WTC11 (cell line): ENCODE measurements at regions not wholly inside any gene's neighbourhood (a gene's known extent, or its start where the extent isn't known, plus 50 kb on each side); places are given as distances from the start of the nearest gene placed in this dataset.

Source experiments
- ATAC-seq: fragments of 200-7000 bp; cut with Tn5 transposase; 2 replicates; pipeline ENCODE4 v1.10.0; 2021; ENCODE audit warnings: mild to moderate bottlenecking, moderate library complexity
- CTCF ChIA-PET: fragments of 300-600 bp; sonication (Branson Sonifier 250); formaldehyde crosslinking; loops from one replicate; lab custom pipeline; 2021; ENCODE audit warnings: antibody characterized with exemption; lab: Charles Lee
- POLR2A ChIA-PET: fragments of 350-600 bp; sonication (Branson Sonifier 250); formaldehyde crosslinking; loops from one replicate; lab custom pipeline; 2021; ENCODE audit warnings: antibody characterized with exemption; lab: Charles Lee
- DNase-seq: peaks from one replicate; pipeline ENCODE4 v3.0.0; 2021; ENCODE audit warnings: low spot score
- H3K27ac Mint-ChIP-seq: 2 replicates; pipeline ENCODE4 v1.8.0; 2021; ENCODE audit warnings: mixed read lengths
- H3K27me3 Mint-ChIP-seq: 2 replicates; pipeline ENCODE4 v1.8.0; 2021; ENCODE audit warnings: low read depth, mild to moderate bottlenecking, moderate library complexity, mixed read lengths
- H3K36me3 Mint-ChIP-seq: 2 replicates; pipeline ENCODE4 v1.8.0; 2021; ENCODE audit warnings: mixed read lengths
- H3K4me1 Mint-ChIP-seq: 2 replicates; pipeline ENCODE4 v1.8.0; 2022; ENCODE audit warnings: mixed read lengths
- H3K4me3 Mint-ChIP-seq: 2 replicates; pipeline ENCODE4 v1.8.0; 2021; ENCODE audit warnings: mild to moderate bottlenecking, moderate library complexity, mixed read lengths
- H3K9me3 Mint-ChIP-seq: 2 replicates; pipeline ENCODE4 v1.8.0; 2021; ENCODE audit warnings: mixed read lengths
- ARID4B ChIP-seq: sonication (generic); formaldehyde crosslinking; IDR thresholded peaks from 2 replicates; pipeline ENCODE4 v1.8.0; 2023; ENCODE audit warnings: missing genetic modification reagents, mild to moderate bottlenecking, borderline replicate concordance
- CREB1 ChIP-seq: sonication (generic); formaldehyde crosslinking; IDR thresholded peaks from 2 replicates; pipeline ENCODE4 v1.8.0; 2023; ENCODE audit warnings: mild to moderate bottlenecking, missing genetic modification reagents
- EMX1 ChIP-seq: fragments of 250-450 bp; sonication (Bioruptor Pico); IDR thresholded peaks from 2 replicates; pipeline ENCODE4 v1.8.0; 2021; ENCODE audit warnings: mild to moderate bottlenecking
- ETV6 ChIP-seq: sonication (generic); formaldehyde crosslinking; IDR thresholded peaks from 2 replicates; pipeline ENCODE4 v1.8.1; 2022; ENCODE audit warnings: mild to moderate bottlenecking, missing genetic modification reagents
- FOXP1 ChIP-seq: sonication (generic); formaldehyde crosslinking; IDR thresholded peaks from 2 replicates; pipeline ENCODE4 v1.8.0; 2022; ENCODE audit warnings: missing genetic modification reagents, mild to moderate bottlenecking, moderate library complexity, borderline replicate concordance
- JAZF1 ChIP-seq: fragments of 250-450 bp; sonication (Bioruptor Pico); IDR thresholded peaks from 2 replicates; pipeline ENCODE4 v1.9.0; 2021; ENCODE audit warnings: moderate library complexity, mild to moderate bottlenecking, inconsistent platforms
- MAX ChIP-seq: sonication (generic); formaldehyde crosslinking; IDR thresholded peaks from 2 replicates; pipeline ENCODE4 v1.8.0; 2022; ENCODE audit warnings: mild to moderate bottlenecking, missing genetic modification reagents
- MYBL2 ChIP-seq: sonication (generic); formaldehyde crosslinking; IDR thresholded peaks from 2 replicates; pipeline ENCODE4 v1.8.1; 2023; ENCODE audit warnings: mild to moderate bottlenecking, moderate library complexity, missing genetic modification reagents
- NFATC4 ChIP-seq: fragments of 250-450 bp; sonication (Bioruptor Pico); IDR thresholded peaks from 2 replicates; pipeline ENCODE4 v1.9.0; 2021; ENCODE audit warnings: mild to moderate bottlenecking
- NFE2L1 ChIP-seq: sonication (generic); formaldehyde crosslinking; IDR thresholded peaks from 2 replicates; pipeline ENCODE4 v1.8.1; 2023; ENCODE audit warnings: missing genetic modification reagents
- RORB ChIP-seq: fragments of 250-450 bp; sonication (Bioruptor Pico); IDR thresholded peaks from 2 replicates; pipeline ENCODE4 v1.9.0; 2021; ENCODE audit warnings: mild to moderate bottlenecking
- SMAD3 ChIP-seq: sonication (generic); formaldehyde crosslinking; IDR thresholded peaks from 2 replicates; pipeline ENCODE4 v1.8.0; 2022; ENCODE audit warnings: missing genetic modification reagents, mild to moderate bottlenecking, borderline replicate concordance
- TEAD1 ChIP-seq: sonication (generic); formaldehyde crosslinking; IDR thresholded peaks from 2 replicates; pipeline ENCODE4 v1.8.0; 2022; ENCODE audit warnings: mild to moderate bottlenecking, missing genetic modification reagents
- ZNF138 ChIP-seq: sonication (generic); formaldehyde crosslinking; conservative IDR thresholded peaks from 2 replicates; pipeline ENCODE4 v1.8.1; 2022; ENCODE audit warnings: mild to moderate bottlenecking, moderate library complexity, missing genetic modification reagents
- ZNF232 ChIP-seq: sonication (generic); formaldehyde crosslinking; IDR thresholded peaks from 2 replicates; pipeline ENCODE4 v1.8.0; 2022; ENCODE audit warnings: mild to moderate bottlenecking, missing genetic modification reagents
- ZNF423 ChIP-seq: fragments of 250-450 bp; sonication (Bioruptor Pico); IDR thresholded peaks from 2 replicates; pipeline ENCODE4 v2.1.2; 2022; ENCODE audit warnings: mild to moderate bottlenecking, moderate library complexity
- TF ChIP-seq, protein P1 (sequence below): sonication (generic); formaldehyde crosslinking; IDR thresholded peaks from 2 replicates; pipeline ENCODE4 v1.8.0; 2022; ENCODE audit warnings: mild to moderate bottlenecking, missing genetic modification reagents
- TF ChIP-seq, protein P2 (sequence below): fragments of 250-450 bp; sonication (Bioruptor Pico); IDR thresholded peaks from 2 replicates; pipeline ENCODE4 v1.9.0; 2021; ENCODE audit warnings: moderate library complexity, mild to moderate bottlenecking, inconsistent platforms, borderline replicate concordance
- TF ChIP-seq, protein P3 (sequence below): sonication (generic); formaldehyde crosslinking; IDR thresholded peaks from 2 replicates; pipeline ENCODE4 v1.8.0; 2023; ENCODE audit warnings: mild to moderate bottlenecking, missing genetic modification reagents

DNA sequence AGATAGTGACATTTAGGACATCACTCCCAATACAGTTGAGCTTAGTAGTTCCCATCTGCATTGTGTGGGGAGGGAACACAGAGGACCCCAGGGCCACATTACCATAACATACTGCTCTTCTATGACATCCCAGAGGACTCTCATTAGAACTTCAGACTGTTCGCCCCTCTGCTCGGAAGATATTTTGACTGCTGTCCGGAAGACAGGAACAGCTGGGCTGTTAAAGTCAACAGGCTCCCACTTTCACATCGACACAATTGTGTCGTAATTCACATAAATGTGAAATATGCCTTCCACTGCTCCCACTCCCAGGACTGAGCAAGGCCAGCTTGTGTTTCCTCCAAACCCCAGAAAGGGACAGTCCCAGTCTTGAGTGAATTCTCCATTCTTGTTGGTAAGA is 158.4 kb downstream of the SEC16B start (continued):
- no peak for TF ChIP-seq ARID4B (CRISPR knock-in tag)
- TF ChIP-seq, all 79 proteins: peak for 0

- DNase-seq (no peak), ATAC-seq (no peak)
- ChIA-PET POLR2A (no interaction called here), CTCF (interaction anchor here (0.9 kb wide), 1 partner anchor 241 kb away, joined by 3 read pairs; no protein-coding TSS in a partner anchor)
- H3K4me1 Mint-ChIP-seq, result peaks cover 20% of the 10 kb centered on the region
- H3K9me3 Mint-ChIP-seq, result peaks cover 43% of the 10 kb centered on the region
- peaks cover 12% of the 10 kb centered on the region for H3K36me3 Mint-ChIP-seq
- H3K27me3 Mint-ChIP-seq, result peaks cover 4% of the 10 kb centered on the region; the same call in 1 of the 2 replicates
- no peak overlapping the region for H3K4me3 Mint-ChIP-seq
- H3K27ac Mint-ChIP-seq, result no peak overlapping the region
- TF ChIP-seq, protein P1, sequence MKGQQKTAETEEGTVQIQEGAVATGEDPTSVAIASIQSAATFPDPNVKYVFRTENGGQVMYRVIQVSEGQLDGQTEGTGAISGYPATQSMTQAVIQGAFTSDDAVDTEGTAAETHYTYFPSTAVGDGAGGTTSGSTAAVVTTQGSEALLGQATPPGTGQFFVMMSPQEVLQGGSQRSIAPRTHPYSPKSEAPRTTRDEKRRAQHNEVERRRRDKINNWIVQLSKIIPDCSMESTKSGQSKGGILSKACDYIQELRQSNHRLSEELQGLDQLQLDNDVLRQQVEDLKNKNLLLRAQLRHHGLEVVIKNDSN (CRISPR knock-in tag), result no peak
- no peak for TF ChIP-seq NFE2L1 (CRISPR knock-in tag)
- TF ChIP-seq ETV6, result no peak
- no peak for TF ChIP-seq MAX (CRISPR knock-in tag)
Measured at GRCh38 chr1:177809819-177810218, 160.0 kb downstream of the SEC16B start.

DNA sequence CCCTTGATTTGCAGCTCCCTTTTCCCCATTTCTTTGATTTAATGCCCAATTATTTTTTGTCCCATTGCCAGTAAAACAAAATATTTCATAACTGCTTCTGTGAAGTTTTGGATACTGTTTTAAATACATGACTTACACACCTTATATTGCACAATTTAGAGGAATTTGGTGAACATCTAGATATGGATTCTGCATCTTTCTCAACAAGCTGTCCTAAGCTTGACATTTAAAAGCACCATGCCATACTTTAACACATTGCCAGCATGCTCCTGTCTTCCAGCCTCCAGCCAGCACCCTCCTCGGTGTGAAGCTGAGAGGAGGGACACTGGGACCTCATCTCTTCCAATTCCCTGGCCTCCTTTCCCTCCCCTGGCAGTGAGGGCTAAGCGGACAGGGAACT is 167.6 kb downstream of the SEC16B start:
- no peak for ATAC-seq
- H3K36me3 Mint-ChIP-seq, result peaks cover 28% of the 10 kb centered on the region
- POLR2A ChIA-PET, result no interaction called here
- no peak for DNase-seq
- H3K4me1 Mint-ChIP-seq, result peaks cover 23% of the 10 kb centered on the region
- H3K9me3 Mint-ChIP-seq, result peaks cover 39% of the 10 kb centered on the region
- CTCF ChIA-PET, result no interaction called here
- H3K4me3 Mint-ChIP-seq, result no peak overlapping the region
- no peak overlapping the region for H3K27ac Mint-ChIP-seq
- H3K27me3 Mint-ChIP-seq, result peaks cover 10% of the 10 kb centered on the region
- no peak for TF ChIP-seq ZNF423 (CRISPR knock-in tag)
- no peak for TF ChIP-seq JAZF1 (CRISPR knock-in tag)
- no peak for TF ChIP-seq TEAD1 (CRISPR knock-in tag)
- no peak for TF ChIP-seq SMAD3
- no peak for TF ChIP-seq CREB1 (CRISPR knock-in tag)
- TF ChIP-seq ZNF138 (CRISPR knock-in tag), result no peak
- no peak for TF ChIP-seq MYBL2 (CRISPR knock-in tag)
- TF ChIP-seq, protein P2, sequence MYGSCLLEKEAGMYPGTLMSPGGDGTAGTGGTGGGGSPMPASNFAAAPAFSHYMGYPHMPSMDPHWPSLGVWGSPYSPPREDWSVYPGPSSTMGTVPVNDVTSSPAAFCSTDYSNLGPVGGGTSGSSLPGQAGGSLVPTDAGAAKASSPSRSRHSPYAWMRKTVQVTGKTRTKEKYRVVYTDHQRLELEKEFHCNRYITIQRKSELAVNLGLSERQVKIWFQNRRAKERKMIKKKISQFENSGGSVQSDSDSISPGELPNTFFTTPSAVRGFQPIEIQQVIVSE (CRISPR knock-in tag), result no peak

DNA sequence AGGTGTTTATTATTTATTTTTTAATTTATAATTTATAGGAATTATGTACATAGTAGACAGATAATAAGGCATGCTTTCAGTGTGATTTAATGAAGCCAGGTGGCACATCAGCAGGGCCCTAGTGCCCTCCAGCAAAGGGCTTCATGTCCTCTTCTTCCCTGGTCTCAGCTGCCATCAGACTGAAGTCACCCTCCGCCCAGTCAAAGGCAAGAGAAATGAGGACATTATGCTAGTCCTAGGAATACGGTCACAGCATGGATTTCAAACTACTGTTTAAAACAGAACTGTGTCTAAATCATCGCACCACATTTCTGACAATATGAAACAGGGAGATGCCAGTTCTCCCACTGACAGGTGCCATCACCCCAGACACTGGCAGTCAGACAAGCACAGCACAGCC is 168.1 kb downstream of the SEC16B start:
- Mint-ChIP-seq H3K4me1 (peaks cover 28% of the 10 kb centered on the region), H3K27me3 (peaks cover 10% of the 10 kb centered on the region), H3K4me3 (no peak overlapping the region), H3K27ac (no peak overlapping the region), H3K9me3 (peaks cover 38% of the 10 kb centered on the region), H3K36me3 (peaks cover 28% of the 10 kb centered on the region)
- POLR2A ChIA-PET, result no interaction called here
- no peak for ATAC-seq
- CTCF ChIA-PET, result no interaction called here
- DNase-seq, result no peak
- TF ChIP-seq, protein P2 (CRISPR knock-in tag), result no peak
- TF ChIP-seq, protein P3, sequence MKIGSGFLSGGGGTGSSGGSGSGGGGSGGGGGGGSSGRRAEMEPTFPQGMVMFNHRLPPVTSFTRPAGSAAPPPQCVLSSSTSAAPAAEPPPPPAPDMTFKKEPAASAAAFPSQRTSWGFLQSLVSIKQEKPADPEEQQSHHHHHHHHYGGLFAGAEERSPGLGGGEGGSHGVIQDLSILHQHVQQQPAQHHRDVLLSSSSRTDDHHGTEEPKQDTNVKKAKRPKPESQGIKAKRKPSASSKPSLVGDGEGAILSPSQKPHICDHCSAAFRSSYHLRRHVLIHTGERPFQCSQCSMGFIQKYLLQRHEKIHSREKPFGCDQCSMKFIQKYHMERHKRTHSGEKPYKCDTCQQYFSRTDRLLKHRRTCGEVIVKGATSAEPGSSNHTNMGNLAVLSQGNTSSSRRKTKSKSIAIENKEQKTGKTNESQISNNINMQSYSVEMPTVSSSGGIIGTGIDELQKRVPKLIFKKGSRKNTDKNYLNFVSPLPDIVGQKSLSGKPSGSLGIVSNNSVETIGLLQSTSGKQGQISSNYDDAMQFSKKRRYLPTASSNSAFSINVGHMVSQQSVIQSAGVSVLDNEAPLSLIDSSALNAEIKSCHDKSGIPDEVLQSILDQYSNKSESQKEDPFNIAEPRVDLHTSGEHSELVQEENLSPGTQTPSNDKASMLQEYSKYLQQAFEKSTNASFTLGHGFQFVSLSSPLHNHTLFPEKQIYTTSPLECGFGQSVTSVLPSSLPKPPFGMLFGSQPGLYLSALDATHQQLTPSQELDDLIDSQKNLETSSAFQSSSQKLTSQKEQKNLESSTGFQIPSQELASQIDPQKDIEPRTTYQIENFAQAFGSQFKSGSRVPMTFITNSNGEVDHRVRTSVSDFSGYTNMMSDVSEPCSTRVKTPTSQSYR (CRISPR knock-in tag), result no peak
- TF ChIP-seq ETV6 (no peak), FOXP1 (no peak), NFATC4 (CRISPR knock-in tag) (no peak), RORB (CRISPR knock-in tag) (no peak), EMX1 (CRISPR knock-in tag) (no peak), ZNF232 (CRISPR knock-in tag) (no peak)
